Fibroblast of skin of left biceps (primary cell): ENCODE measurements at regions not wholly inside any gene's neighbourhood (a gene's known extent, or its start where the extent isn't known, plus 50 kb on each side); places are given as distances from the start of the nearest gene placed in this dataset.
"Not testable (repeated sequence)": the region's sequence is repeated elsewhere in the genome, so short reads cannot be mapped to it uniquely, and the experiment has no call there.

ENCODE experiments used
- DNase-seq, 2 experiments: peaks; one replicate each; pipeline ENCODE4 v3.0.0-alpha.2; 2013; ENCODE audit warnings: low read depth in 2 of 2

DNA sequence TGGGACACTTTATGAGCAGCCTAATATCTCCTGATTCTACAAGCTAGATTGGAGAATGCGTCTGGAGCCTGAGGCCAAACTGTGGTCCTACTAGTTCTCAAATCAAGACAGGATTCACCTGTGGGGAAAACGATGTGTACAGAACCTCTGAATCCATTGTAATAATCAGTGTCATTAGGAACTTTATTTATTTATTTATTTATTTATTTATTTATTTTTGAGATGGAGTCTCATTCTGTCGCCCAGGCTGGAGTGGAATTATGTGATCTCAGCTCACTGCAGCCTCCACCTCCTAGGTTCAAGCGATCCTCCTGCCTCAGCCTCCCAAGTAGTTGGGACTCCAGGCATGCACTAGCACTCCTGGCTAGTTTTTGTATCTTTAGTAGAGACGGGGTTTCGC is 52.6 kb upstream of the KIF26B start:
- not testable (repeated sequence) for DNase-seq

DNA sequence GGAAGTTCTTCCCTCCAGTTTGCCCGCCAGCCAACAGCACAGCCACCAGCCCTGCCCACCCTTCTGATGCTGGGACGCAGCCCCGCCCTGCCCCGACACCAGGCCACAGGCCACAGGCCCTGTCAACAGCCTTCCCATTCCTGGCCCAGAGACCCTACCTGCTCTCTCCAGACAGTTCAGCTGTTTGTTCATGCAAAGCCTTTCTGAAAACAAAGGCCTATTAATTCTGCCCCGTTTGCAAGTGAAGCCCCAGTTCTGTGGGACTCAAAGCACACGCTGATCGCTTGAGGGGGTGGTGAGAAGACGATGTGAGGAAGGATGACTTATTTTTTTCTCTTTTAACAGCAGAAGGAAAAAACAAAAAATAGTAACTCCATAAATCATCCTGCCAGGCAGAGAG is 55.4 kb upstream of the KIF26B start:
- no peak for DNase-seq

DNA sequence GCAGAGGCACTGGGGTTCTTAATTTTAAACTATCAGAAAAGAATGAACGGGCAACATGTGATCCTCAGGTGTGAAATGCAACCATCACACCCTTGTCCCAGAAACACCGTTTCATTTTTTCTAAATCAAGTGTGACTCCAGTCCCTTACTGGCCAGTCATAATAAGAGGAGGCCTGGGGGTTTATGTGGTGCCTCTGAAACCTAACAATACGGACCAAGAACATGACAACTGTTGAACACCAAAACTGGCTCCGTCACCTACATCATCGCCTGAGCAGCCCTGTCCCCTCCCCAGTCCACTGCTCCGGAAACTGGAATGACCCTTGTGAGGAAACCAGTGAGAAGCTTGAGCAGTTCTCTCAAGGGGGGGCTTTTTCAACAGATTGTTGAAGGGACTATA is 55.9 kb upstream of the KIF26B start:
- no peak for DNase-seq

DNA sequence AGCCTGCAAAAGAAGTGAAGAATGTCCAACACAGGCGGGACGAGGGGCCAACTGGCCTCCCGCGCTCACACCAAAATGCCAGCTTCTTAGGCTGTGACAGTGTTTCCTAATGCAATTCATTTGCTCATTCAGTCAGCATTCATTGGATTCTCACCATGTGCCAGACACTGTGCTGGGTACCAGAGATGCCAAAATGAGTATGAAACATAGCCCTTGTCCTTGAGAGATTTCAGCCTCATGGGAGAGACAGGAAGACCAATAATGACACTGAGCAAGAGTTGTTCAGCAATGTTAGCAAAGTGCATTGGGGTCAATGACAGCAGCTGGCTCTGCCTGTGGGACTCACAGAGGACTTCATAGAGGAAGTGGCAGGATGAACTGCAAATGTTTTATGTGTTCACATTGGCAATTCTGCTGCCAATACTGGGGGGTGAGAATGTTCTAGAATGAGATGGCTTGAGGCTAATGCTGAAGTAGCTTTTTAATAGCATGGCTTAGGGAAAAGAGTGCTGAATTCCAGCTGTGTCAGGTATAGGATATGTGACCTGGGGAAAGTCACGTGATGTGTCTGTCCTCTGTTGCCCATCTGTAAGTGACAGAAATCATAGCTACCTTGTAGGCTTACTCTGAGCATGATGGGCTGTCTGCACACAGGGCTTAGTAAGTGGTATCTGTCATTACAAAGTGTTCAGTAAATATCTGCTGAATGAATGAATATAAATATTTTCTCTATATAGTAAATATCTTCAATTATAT is 58.3 kb upstream of the KIF26B start:
- no peak for DNase-seq

DNA sequence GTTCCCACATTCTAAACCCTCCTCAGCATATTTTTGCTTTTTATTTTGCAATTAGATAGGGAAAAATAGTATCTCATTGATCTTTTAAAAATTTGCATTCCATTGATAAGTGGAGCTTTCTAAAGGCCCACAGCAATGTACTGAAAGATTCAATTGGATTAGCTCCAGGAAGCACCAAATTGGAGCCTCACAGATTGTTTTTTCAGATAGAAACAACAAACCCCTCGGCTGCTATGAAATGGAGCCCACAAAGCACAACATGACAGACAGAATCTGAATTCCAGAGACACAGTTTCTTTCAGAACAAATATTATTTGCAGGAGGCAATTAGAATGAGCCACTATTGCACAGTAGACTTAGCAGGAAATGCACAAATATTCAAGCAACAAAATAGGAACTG is 58.9 kb upstream of the KIF26B start:
- no peak for DNase-seq

DNA sequence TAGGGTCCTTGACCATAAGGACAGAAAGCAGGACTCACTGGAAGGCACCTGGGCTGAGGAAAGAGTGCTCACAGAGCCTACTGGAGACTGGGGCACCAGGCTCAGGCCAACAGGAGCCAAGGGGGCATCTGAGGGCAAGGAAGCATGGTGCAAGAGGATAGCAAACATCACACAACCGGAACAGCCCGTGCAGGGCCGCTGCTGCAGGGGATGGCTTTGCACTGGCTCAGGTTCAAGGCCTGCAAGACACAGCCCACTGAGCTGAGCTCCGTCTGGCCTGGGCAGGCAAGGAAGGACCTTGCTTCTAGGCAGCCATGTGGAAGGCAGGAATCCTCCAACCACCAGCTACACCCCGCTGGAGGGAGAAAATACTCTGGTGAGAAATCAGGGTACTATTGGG is 59.8 kb upstream of the KIF26B start:
- DNase-seq, result no peak

DNA sequence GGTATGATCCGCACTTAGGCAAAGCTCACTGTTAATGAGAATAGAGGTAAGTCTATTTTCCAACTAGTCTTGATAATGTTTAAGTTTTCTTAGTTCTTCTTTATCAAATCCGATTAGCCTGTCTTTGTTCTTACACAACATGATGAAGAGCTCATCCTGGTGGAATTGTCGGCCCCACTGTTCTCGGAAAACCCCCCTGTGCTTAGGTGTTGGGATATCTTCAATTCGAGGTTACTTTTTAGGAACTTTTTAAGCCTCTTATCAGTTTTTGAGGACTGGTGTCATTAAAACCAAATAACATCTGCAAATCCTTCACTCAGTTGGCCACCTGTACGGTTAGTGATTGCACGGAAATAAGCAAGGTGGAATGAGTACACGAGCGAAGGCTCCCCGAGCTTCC is 60.7 kb upstream of the KIF26B start:
- DNase-seq, result no peak

DNA sequence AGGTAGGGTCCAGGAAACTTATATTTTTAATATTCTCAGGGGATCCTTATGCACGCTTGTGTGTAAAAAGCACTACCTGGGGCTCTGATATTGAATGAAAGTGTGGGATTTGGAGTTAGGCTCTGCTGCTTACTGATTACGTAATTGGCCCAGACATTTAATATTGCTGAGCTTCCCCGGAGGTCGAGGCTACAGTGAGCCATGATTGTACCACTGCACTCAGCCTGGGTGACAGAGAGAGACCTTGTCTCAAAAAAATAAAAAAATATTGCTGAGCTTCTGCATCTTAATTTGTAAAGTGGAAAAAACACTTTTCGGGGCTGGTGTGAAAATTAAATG is 62.2 kb upstream of the KIF26B start:
- DNase-seq, result no peak

DNA sequence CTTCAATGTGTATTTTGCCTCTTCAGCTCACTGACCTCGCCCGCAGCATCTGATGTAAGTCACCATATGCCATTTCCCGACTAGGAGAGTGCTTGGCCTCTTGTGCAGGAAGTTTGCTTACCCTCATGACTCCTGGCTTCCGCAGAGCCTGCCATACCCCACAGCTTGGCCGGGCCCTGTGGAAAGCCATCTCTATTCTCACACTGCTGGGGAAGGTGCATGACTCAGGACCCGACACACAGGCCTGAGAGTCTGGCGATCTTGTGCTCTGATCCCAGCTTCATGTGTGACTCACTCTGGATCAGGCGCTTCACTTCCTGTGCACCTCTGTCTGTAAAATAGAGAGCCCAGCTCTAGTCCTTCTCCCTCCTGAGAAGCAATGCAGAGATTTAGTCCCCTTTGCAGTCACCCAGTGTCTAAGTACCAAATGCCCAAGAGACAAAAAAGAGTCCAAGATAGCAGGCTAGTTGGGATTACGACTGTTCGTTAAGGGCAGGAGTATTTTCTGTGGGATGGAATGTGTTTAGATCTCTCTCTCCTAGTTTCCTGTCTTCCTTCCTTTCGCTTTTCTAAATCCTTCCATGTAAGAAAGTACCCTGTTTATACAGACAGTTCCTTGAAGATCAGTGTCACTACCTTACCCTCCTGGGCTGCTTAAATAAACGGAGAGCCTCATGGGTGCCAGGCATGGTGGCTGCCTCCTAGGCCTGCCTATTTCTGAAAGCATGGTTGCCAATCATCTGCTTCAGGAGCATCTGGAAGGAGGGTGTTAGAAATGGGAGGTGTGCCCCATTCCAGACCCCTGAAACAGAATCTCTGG is 62.8 kb upstream of the KIF26B start:
- peak; percentile 73 to 74 for DNase-seq

DNA sequence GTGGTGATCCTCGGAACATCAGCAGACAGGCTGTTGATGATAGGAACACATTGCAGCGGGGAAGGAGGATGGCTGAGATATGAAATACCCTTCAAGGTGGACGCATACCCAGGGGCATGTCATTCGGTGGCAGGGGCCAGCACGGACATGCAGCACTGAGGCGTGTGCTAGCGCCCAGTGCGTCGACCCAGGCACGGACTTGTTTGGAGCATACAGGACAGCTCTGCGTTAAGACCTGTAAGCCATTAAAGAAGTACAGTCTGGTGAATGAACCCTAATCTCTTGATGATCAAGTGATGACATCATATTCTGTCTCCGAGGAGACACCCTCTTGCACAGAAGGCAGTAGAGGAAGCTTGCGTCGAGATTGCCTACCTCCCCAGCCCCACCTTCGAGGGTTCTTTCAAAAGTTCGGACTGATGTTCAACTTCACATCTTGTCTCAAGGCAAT is 63.6 kb upstream of the KIF26B start:
- no peak for DNase-seq

DNA sequence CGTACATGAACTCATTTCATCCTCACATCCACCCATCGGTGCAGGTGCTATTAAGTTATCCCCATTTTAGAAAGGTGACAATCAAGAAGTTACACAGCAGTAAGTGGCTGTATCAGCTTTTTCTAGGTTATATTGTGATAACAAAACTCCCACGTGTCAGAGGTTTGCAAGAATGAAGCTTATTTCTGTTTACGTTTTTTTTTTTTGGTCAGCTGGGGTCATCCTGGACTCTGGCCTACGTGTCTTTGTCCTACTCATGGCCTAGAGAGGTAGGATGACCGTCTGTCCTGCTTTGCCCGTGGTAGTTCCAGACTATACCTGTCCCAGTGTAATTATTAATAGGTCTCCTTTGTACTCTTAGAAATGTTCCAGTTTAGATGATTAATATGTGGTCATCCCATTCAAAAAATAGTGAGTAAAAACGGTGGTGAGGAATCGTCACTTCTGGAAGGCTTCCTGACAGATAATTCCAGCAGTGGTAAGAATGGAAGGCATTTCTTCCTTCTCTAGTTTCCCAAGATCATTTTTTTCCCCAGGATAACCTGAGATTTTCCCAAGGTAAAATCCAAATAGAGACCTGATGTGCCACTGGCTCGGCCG is 64.2 kb upstream of the KIF26B start:
- no peak for DNase-seq

DNA sequence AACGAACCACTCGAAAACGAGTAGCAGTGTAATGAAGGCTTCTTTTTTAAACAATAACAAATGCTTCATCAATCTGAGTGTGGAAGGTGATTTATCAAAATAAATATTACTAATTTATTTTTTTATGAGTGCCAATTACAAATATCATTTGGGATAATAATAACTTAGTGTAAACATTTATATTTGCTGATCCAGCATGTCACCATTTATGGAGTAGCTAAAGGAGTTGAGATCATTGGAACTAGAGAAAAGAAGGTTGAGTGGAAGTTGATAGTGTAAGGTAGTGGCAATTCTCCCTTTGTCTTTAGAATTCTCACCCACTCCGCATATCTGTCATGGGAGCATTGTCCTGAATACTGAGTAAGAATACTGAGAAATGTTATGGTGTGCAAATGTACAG is 67.1 kb upstream of the KIF26B start:
- DNase-seq, result no peak

DNA sequence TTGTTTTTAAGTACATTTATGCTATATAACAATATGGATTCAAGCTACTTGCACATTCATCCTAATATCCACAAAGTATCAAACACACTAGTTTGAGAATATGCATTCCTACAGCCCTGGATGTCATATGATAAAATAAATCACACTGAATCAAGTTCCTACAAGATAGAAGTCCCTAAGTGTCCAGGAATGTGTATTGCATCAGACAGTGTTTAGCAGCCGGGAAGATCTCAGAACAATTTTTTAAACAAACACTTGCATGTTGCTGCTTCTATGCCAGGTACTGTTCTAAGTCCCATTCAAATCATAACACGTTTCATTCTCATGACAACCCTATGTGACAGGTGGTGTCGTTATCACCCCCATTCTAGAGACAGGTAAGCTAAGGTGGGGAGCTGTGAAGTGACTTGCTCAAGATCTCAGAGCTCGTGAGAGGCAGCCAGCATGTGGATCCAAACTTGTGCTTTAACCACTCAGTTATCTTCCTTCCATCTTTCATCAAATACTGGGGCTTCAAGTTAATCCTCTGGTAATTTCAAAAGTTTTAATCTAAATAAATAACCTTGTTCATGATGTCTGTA is 68.3 kb upstream of the KIF26B start:
- peak in 1 of 2 experiments; percentile 43 for DNase-seq

DNA sequence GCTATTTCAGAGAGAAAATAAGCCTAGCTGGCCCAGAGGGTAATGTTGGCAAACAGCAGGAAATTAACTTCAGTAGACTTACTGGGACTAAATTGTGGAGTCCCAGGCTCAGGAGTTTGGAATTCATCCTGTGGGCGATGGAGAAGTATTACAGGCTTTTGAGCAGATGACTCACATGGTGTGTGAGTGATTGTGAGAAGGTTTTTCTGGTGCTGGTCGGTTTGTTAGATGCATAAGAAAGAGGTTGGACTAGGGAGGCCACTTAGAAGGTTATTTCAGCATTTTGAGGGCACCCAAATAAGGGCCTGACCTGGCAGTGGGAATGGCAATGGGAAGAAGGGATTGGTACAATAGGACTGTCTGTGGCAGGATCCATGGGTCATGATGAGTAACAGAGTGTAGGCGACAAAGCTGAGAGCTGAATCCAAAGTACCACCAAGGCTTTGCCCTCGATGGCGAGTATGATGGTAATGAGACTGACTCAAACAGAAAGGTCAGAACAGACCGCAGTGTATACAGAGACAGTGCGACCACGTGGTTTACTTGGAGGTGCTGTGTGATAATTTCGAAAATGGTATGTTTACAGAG is 69.2 kb upstream of the KIF26B start:
- peak; percentile 84 to 85 for DNase-seq

DNA sequence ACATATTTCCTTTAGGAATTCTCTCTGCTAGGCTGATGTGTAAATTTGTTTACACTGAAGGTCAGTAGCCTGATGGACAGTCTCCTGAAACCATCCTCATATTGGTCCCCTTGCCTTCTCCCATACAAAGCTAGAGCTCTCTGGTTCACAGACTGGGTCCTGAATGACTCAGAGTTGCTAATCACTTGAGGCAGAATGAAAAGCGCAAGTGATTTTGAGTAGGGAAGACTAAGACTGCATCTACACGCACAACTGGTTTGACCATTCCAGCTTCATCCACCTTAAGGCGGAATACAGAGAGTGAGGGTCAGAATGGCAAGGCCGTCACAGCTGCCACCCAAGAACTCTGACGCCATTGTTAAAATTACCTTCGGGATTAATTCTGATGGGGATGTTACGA is 70.2 kb upstream of the KIF26B start:
- no peak for DNase-seq

DNA sequence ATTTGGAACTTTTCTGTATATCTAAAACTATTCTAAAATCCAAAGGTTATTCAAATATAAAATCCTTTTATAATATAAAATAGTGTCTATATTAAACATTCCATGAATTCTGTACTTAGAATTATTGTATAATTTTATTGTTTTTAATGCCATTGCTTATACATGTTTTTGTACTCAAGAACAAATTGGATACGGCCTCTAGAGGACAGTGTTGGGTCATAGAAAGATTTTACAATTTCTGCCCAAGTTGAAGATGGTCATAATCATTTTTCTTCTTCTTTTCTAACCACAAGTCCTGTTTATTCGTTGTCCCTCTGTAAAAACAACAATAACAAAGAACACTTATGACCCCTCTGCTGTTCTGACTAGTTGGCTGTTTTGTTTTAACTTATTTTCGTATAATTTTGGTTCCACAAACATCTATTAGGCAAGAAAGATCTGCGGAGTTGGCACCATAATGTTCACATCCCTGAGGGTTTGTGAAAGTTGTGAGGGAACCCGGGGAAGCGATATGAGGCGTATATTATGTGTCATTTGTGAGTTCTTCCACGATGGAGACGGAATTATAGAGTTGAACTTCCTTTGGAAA is 75.7 kb upstream of the KIF26B start:
- DNase-seq, result no peak

DNA sequence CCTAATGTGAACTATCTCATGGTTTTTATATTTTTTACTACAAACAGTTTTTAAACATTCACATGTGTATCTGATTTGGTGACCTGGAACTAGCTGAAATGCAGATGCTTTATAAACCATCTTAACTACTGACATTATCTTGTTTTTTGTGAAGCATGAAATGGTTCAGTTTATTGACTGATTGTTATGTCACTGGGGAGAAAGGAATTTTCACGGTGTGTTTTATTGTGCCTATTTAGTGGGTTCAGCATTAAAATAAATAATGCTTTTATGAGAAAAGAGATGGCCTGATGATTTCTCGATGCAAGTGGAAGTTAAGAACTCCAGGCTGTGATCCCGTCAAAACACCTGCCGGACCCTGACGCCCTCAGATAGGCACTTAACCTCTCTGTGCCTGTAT is 79.9 kb upstream of the KIF26B start:
- DNase-seq, result no peak

DNA sequence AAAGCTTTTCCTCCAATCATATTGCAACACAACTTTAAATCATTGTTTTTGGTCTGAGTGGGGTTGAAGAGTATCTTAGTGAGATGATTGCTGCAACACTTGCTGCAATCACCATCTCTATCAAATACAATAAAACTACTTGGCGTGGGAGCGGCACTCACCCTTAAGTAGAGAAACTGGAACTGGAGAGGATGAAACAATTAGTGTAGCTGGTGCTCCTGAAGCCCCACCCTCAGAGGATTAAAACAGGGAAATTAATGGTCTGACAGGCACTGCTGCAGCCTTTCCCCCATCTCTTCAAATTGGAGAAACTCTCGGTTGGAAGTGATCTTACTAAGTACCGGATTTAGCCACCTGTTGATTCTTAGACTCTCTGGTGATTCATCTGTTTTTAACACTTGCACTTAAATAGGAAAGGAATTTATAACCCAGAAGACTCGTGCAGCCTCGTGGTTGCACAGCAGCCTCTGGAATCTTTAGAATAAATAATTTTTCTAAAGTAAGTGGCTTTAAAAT is 80.5 kb upstream of the KIF26B start:
- DNase-seq, result no peak

DNA sequence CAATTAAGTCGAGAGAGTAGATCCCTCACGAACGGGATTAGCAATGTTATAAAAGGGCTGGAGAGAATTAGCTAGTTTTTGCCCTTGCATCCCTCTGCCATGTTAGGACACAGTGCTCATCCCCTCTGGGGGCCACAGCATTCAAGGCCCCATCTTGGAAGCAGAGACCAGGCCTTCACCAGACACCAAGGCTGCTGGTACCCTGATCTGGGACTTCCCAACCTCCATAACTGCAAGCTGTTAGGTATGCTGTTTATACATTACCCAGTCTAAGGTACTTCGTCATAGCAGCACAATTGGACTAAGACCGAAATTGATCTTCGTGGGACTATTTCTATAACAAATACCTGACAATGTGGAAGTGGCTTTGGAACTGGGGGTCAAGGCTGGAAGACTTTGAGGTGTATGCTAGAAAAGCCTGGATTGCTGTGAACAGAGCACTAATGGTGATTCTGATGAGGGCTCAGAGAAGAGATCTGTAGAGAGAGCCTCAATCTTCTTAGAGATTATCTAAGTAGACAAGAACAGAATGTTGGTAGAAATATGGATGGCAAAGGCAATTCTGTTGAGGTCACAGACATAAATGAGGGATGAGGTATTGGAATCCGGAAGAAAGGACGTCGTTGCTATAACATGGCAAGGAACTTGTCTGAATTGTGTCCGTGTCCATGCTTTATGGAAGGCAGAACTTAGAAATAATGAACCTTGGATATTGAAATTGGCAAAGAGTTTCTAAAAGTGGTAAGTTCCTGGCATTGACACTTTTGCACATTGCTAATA is 83.8 kb upstream of the KIF26B start:
- DNase-seq, result no peak

DNA sequence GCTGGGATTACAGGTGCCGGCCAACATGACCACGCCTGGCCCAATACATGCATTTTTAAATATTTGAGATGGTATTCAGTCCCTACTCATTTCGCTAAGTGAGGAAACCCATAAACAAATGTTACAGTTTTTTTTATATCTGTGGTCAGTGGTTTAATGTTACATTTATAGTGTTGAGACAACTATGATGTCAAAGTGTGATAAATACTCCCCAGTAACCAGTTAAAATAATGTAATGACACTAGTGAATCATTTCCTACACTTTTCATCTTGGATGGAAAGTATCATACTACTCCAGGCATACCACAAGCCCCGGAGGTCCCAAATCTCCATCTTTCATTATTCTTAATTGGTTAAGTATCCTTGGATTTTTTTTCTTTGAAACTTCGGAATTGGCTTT is 87.5 kb upstream of the KIF26B start:
- no peak for DNase-seq
